ENCODE measurements at regions not wholly inside any gene's neighbourhood (a gene's known extent, or its start where the extent isn't known, plus 50 kb on each side); places are given as distances from the start of the nearest gene placed in this dataset.

- Histone ChIP-seq H2BK5ac (ENCODE audit: low read depth, low read length, poor library complexity, severe bottlenecking) (no peak overlapping the region), H2BK12ac (ENCODE audit: low read length in 2 of 2) (no peak overlapping the region), H3K27ac (ENCODE audit: low read length, poor library complexity, severe bottlenecking) (no peak overlapping the region), H3K14ac (ENCODE audit: low read length in 2 of 2) (no peak overlapping the region), H2AFZ (ENCODE audit: low read depth, low read length) (no peak overlapping the region), H3K36me3 (ENCODE audit: control insufficient read depth in 1 of 2, insufficient read depth in 2 of 2, low read depth in 1 of 2, low read length in 2 of 2) (no peaks in the 10 kb centered on the region), H2BK120ac (ENCODE audit: low read depth, low read length) (no peak overlapping the region), H2BK15ac (ENCODE audit: low read depth, poor library complexity, severe bottlenecking) (no peak overlapping the region), H4K8ac (ENCODE audit: low read length) (no peak overlapping the region), H2AK5ac (ENCODE audit: low read length, severe bottlenecking) (no peak overlapping the region), H4K91ac (ENCODE audit: low read length) (no peak overlapping the region), H3K4me2 (ENCODE audit: low read length, poor library complexity, severe bottlenecking) (no peak overlapping the region), H3K79me1 (replicated peaks; ENCODE audit: low read length, poor library complexity, severe bottlenecking) (no peaks in the 10 kb centered on the region), H3K4me1 (ENCODE audit: control insufficient read depth, insufficient read depth, low read depth, low read length) (no peaks in the 10 kb centered on the region), H3K4ac (ENCODE audit: low read depth in 1 of 2, low read length in 2 of 2) (no peak overlapping the region), H3K23ac (ENCODE audit: low read length in 2 of 2) (no peak overlapping the region), H3K18ac (ENCODE audit: low read depth in 1 of 2, low read length in 2 of 2) (no peak overlapping the region), H3K9me3 (ENCODE audit: control insufficient read depth, low read length) (peaks cover 4% of the 10 kb centered on the region), H3K4me3 (ENCODE audit: insufficient read depth in 1 of 2, low read depth in 1 of 2, low read length in 2 of 2) (no peak overlapping the region), H3K27me3 (ENCODE audit: control insufficient read depth in 1 of 2, insufficient read depth in 1 of 2, low read length in 2 of 2) (no peaks in the 10 kb centered on the region), H3K9ac (ENCODE audit: low read length) (no peak overlapping the region)
- no peak for DNase-seq
- WGBS = 76% methylated on average over 7 of the region's 7 CpGs
Measured at GRCh38 chr12:39061576-39061975, 156.2 kb upstream of the CPNE8 start.

- Histone ChIP-seq H3K4ac (ENCODE audit: low read depth in 1 of 2, low read length in 2 of 2) (no peak overlapping the region), H2BK120ac (ENCODE audit: low read depth, low read length) (no peak overlapping the region), H3K27ac (ENCODE audit: low read length, poor library complexity, severe bottlenecking) (no peak overlapping the region), H3K18ac (ENCODE audit: low read depth in 1 of 2, low read length in 2 of 2) (no peak overlapping the region), H2BK15ac (ENCODE audit: low read depth, poor library complexity, severe bottlenecking) (no peak overlapping the region), H4K91ac (ENCODE audit: low read length) (no peak overlapping the region), H3K23ac (ENCODE audit: low read length in 2 of 2) (no peak overlapping the region), H2AFZ (ENCODE audit: low read depth, low read length) (no peak overlapping the region), H4K8ac (ENCODE audit: low read length) (no peak overlapping the region), H3K4me3 (ENCODE audit: insufficient read depth in 1 of 2, low read depth in 1 of 2, low read length in 2 of 2) (no peak overlapping the region), H3K9me3 (ENCODE audit: control insufficient read depth, low read length) (no peaks in the 10 kb centered on the region), H3K4me2 (ENCODE audit: low read length, poor library complexity, severe bottlenecking) (no peak overlapping the region), H3K9ac (ENCODE audit: low read length) (no peak overlapping the region), H3K4me1 (ENCODE audit: control insufficient read depth, insufficient read depth, low read depth, low read length) (no peaks in the 10 kb centered on the region), H3K27me3 (ENCODE audit: control insufficient read depth in 1 of 2, insufficient read depth in 1 of 2, low read length in 2 of 2) (no peaks in the 10 kb centered on the region), H2AK5ac (ENCODE audit: low read length, severe bottlenecking) (no peak overlapping the region), H3K14ac (ENCODE audit: low read length in 2 of 2) (no peak overlapping the region), H3K36me3 (ENCODE audit: control insufficient read depth in 1 of 2, insufficient read depth in 2 of 2, low read depth in 1 of 2, low read length in 2 of 2) (no peaks in the 10 kb centered on the region), H2BK12ac (ENCODE audit: low read length in 2 of 2) (no peak overlapping the region), H3K79me1 (replicated peaks; ENCODE audit: low read length, poor library complexity, severe bottlenecking) (no peaks in the 10 kb centered on the region), H2BK5ac (ENCODE audit: low read depth, low read length, poor library complexity, severe bottlenecking) (no peak overlapping the region)
- no peak for DNase-seq
Measured at GRCh38 chr12:39048395-39048794, 143.0 kb upstream of the CPNE8 start.

- no peak overlapping the region for H4K91ac ChIP-seq (ENCODE audit: low read length)
- H2BK120ac ChIP-seq (ENCODE audit: low read depth, low read length) = no peak overlapping the region
- no peak for DNase-seq
- H3K14ac ChIP-seq (ENCODE audit: low read length in 2 of 2) = no peak overlapping the region
- H2BK15ac ChIP-seq (ENCODE audit: low read depth, poor library complexity, severe bottlenecking) = no peak overlapping the region
- H3K9ac ChIP-seq (ENCODE audit: low read length) = no peak overlapping the region
- 93% methylated on average over 8 of the region's 8 CpGs for WGBS
- H4K8ac ChIP-seq (ENCODE audit: low read length) = no peak overlapping the region
- no peak overlapping the region for H2AFZ ChIP-seq (ENCODE audit: low read depth, low read length)
- no peaks in the 10 kb centered on the region for H3K9me3 ChIP-seq (ENCODE audit: control insufficient read depth, low read length)
- H3K4me1 ChIP-seq (ENCODE audit: control insufficient read depth, insufficient read depth, low read depth, low read length) = no peaks in the 10 kb centered on the region
- H2AK5ac ChIP-seq (ENCODE audit: low read length, severe bottlenecking) = no peak overlapping the region
- no peak overlapping the region for H3K4me3 ChIP-seq (ENCODE audit: insufficient read depth in 1 of 2, low read depth in 1 of 2, low read length in 2 of 2)
- H2BK5ac ChIP-seq (ENCODE audit: low read depth, low read length, poor library complexity, severe bottlenecking) = no peak overlapping the region
- no peak overlapping the region for H3K4me2 ChIP-seq (ENCODE audit: low read length, poor library complexity, severe bottlenecking)
- no peaks in the 10 kb centered on the region for H3K36me3 ChIP-seq (ENCODE audit: control insufficient read depth in 1 of 2, insufficient read depth in 2 of 2, low read depth in 1 of 2, low read length in 2 of 2)
- no peak overlapping the region for H3K23ac ChIP-seq (ENCODE audit: low read length in 2 of 2)
- H3K18ac ChIP-seq (ENCODE audit: low read depth in 1 of 2, low read length in 2 of 2) = no peak overlapping the region
- H3K79me1 ChIP-seq (replicated peaks; ENCODE audit: low read length, poor library complexity, severe bottlenecking) = no peaks in the 10 kb centered on the region
- no peaks in the 10 kb centered on the region for H3K27me3 ChIP-seq (ENCODE audit: control insufficient read depth in 1 of 2, insufficient read depth in 1 of 2, low read length in 2 of 2)
- H3K27ac ChIP-seq (ENCODE audit: low read length, poor library complexity, severe bottlenecking) = no peak overlapping the region
- no peak overlapping the region for H2BK12ac ChIP-seq (ENCODE audit: low read length in 2 of 2)
- H3K4ac ChIP-seq (ENCODE audit: low read depth in 1 of 2, low read length in 2 of 2) = no peak overlapping the region
Measured at GRCh38 chr12:39047539-39048262, 142.3 kb upstream of the CPNE8 start.

- Histone ChIP-seq H2BK5ac (ENCODE audit: low read depth, low read length, poor library complexity, severe bottlenecking) (no peak overlapping the region), H3K4me2 (ENCODE audit: low read length, poor library complexity, severe bottlenecking) (no peak overlapping the region), H3K79me1 (replicated peaks; ENCODE audit: low read length, poor library complexity, severe bottlenecking) (no peaks in the 10 kb centered on the region), H3K23ac (ENCODE audit: low read length in 2 of 2) (no peak overlapping the region), H2BK120ac (ENCODE audit: low read depth, low read length) (no peak overlapping the region), H3K27ac (ENCODE audit: low read length, poor library complexity, severe bottlenecking) (no peak overlapping the region), H3K18ac (ENCODE audit: low read depth in 1 of 2, low read length in 2 of 2) (no peak overlapping the region), H3K36me3 (ENCODE audit: control insufficient read depth in 1 of 2, insufficient read depth in 2 of 2, low read depth in 1 of 2, low read length in 2 of 2) (no peaks in the 10 kb centered on the region), H3K9ac (ENCODE audit: low read length) (no peak overlapping the region), H3K14ac (ENCODE audit: low read length in 2 of 2) (no peak overlapping the region), H2BK15ac (ENCODE audit: low read depth, poor library complexity, severe bottlenecking) (no peak overlapping the region), H3K9me3 (ENCODE audit: control insufficient read depth, low read length) (no peaks in the 10 kb centered on the region), H2BK12ac (ENCODE audit: low read length in 2 of 2) (no peak overlapping the region), H4K8ac (ENCODE audit: low read length) (no peak overlapping the region), H2AK5ac (ENCODE audit: low read length, severe bottlenecking) (no peak overlapping the region), H3K4me3 (ENCODE audit: insufficient read depth in 1 of 2, low read depth in 1 of 2, low read length in 2 of 2) (no peak overlapping the region), H3K4me1 (ENCODE audit: control insufficient read depth, insufficient read depth, low read depth, low read length) (no peaks in the 10 kb centered on the region), H2AFZ (ENCODE audit: low read depth, low read length) (no peak overlapping the region), H3K4ac (ENCODE audit: low read depth in 1 of 2, low read length in 2 of 2) (no peak overlapping the region), H4K91ac (ENCODE audit: low read length) (no peak overlapping the region), H3K27me3 (ENCODE audit: control insufficient read depth in 1 of 2, insufficient read depth in 1 of 2, low read length in 2 of 2) (no peaks in the 10 kb centered on the region)
- WGBS = 79% methylated on average over 3 of the region's 3 CpGs
- DNase-seq = no peak
Measured at GRCh38 chr12:39044754-39045153, 139.4 kb upstream of the CPNE8 start.
